ENCODE measurements at regions not wholly inside any gene's neighbourhood (a gene's known extent, or its start where the extent isn't known, plus 50 kb on each side); places are given as distances from the start of the nearest gene placed in this dataset.

DNA sequence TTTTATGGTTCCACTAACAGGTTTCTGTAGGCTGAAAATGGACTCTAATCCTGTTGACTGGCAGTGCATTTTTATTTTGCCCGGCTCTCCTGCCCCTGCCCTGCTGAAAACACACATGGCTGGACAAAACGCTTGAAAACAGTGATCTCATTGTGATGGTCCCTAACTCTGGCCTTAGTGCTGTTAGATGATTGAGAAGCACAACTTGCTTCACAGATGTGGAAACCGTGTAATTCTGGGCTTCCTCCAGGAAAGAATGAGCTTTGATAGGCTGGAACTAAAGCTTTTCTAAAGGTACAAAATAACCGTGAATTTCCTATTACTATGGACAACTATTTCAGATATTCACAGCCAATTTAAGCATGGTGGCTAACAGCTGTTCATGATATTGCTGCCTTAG is 121.4 kb downstream of the VGLL3 start:
- Histone ChIP-seq H3K4me3 (no peak overlapping the region), H3K36me3 (replicated peaks; ENCODE audit: insufficient read depth, low read depth) (no peaks in the 10 kb centered on the region), H3K79me2 (no peaks in the 10 kb centered on the region), H2AFZ (no peak overlapping the region), H3K4me1 (ENCODE audit: insufficient read depth) (no peaks in the 10 kb centered on the region), H3K9me2 (replicated peaks; ENCODE audit: insufficient read depth) (no peaks in the 10 kb centered on the region), H3K4me2 (no peak overlapping the region), H3K27ac (no peak overlapping the region), H3K9me3 (ENCODE audit: low read depth) (no peaks in the 10 kb centered on the region), H3K27me3 (no peaks in the 10 kb centered on the region), H4K20me1 (ENCODE audit: insufficient read depth, poor library complexity, severe bottlenecking) (no peaks in the 10 kb centered on the region)
- DNase-seq (ENCODE audit: low spot score), result no peak
- WGBS (ENCODE audit: low lambda C conversion rate, missing lambda C conversion rate), result 82% methylated on average over 4 of the region's 4 CpGs
- TF ChIP-seq EZH2 (IDR thresholded peaks at IDR 0.05; ENCODE audit: borderline replicate concordance) (no peak), EZH2phosphoT487 (IDR thresholded peaks at IDR 0.05; ENCODE audit: low read depth, severe bottlenecking, unreplicated experiment) (no peak)
- TF ChIP-seq, protein P1, sequence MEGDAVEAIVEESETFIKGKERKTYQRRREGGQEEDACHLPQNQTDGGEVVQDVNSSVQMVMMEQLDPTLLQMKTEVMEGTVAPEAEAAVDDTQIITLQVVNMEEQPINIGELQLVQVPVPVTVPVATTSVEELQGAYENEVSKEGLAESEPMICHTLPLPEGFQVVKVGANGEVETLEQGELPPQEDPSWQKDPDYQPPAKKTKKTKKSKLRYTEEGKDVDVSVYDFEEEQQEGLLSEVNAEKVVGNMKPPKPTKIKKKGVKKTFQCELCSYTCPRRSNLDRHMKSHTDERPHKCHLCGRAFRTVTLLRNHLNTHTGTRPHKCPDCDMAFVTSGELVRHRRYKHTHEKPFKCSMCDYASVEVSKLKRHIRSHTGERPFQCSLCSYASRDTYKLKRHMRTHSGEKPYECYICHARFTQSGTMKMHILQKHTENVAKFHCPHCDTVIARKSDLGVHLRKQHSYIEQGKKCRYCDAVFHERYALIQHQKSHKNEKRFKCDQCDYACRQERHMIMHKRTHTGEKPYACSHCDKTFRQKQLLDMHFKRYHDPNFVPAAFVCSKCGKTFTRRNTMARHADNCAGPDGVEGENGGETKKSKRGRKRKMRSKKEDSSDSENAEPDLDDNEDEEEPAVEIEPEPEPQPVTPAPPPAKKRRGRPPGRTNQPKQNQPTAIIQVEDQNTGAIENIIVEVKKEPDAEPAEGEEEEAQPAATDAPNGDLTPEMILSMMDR (IDR thresholded peaks at IDR 0.05; ENCODE audit: poor library complexity), result no peak

DNA sequence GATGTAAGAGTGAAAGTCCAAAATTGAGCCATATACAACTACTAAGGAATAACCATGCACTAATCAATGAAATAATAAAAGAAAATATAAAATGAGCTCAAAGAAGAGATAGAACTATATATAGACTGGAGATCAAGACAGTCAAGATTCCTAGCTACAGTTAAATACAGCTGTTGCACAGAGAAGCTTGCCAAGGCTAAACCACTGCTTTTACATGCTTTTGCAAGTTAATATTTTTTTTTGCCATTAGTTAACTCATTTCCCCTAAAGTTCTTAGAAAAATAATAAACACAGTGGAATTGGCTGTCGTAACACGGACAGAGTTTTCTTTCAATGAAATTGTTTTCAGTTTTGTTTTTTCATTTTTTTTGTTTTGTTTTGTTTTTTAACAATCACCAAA is 123.0 kb downstream of the VGLL3 start:
- H3K27me3 ChIP-seq, result no peaks in the 10 kb centered on the region
- no peak overlapping the region for H3K4me2 ChIP-seq
- WGBS (ENCODE audit: low lambda C conversion rate, missing lambda C conversion rate), result 93% methylated on average over 2 of the region's 2 CpGs
- no peak overlapping the region for H3K4me3 ChIP-seq
- H3K9me2 ChIP-seq (replicated peaks; ENCODE audit: insufficient read depth), result no peaks in the 10 kb centered on the region
- no peaks in the 10 kb centered on the region for H4K20me1 ChIP-seq (ENCODE audit: insufficient read depth, poor library complexity, severe bottlenecking)
- no peaks in the 10 kb centered on the region for H3K4me1 ChIP-seq (ENCODE audit: insufficient read depth)
- no peaks in the 10 kb centered on the region for H3K9me3 ChIP-seq (ENCODE audit: low read depth)
- no peak for DNase-seq (ENCODE audit: low spot score)
- TF ChIP-seq EZH2phosphoT487 (IDR thresholded peaks at IDR 0.05; ENCODE audit: low read depth, severe bottlenecking, unreplicated experiment) (no peak), EZH2 (IDR thresholded peaks at IDR 0.05; ENCODE audit: borderline replicate concordance) (no peak)
- TF ChIP-seq, protein P1 (IDR thresholded peaks at IDR 0.05; ENCODE audit: poor library complexity), result no peak
- H3K79me2 ChIP-seq, result no peaks in the 10 kb centered on the region
- H3K27ac ChIP-seq, result no peak overlapping the region
- no peak overlapping the region for H2AFZ ChIP-seq
- H3K36me3 ChIP-seq (replicated peaks; ENCODE audit: insufficient read depth, low read depth), result no peaks in the 10 kb centered on the region

DNA sequence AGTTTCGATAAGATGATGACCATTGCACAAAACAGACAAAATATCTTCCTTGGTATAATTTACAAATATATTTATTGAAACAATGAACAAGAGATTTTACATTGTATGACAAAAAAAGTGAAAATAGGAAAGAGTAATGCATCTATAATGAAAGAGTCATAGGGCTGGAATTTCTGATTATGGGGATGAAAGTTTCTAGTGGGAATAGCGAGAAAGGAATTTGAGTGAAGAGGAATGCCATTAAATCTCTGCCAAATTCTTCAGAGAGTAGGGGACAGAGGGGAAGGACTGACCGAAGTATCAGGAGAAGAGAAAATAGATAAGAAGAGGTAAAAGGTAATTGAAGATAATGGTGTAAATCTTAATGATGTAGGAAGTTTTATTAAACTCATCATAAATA is 125.4 kb downstream of the VGLL3 start:
- no peaks in the 10 kb centered on the region for H3K9me2 ChIP-seq (replicated peaks; ENCODE audit: insufficient read depth)
- WGBS (ENCODE audit: low lambda C conversion rate, missing lambda C conversion rate), result 82% methylated on average over 3 of the region's 3 CpGs
- H3K36me3 ChIP-seq (replicated peaks; ENCODE audit: insufficient read depth, low read depth), result no peaks in the 10 kb centered on the region
- H3K27ac ChIP-seq, result no peak overlapping the region
- no peaks in the 10 kb centered on the region for H3K4me1 ChIP-seq (ENCODE audit: insufficient read depth)
- H3K79me2 ChIP-seq, result no peaks in the 10 kb centered on the region
- no peaks in the 10 kb centered on the region for H4K20me1 ChIP-seq (ENCODE audit: insufficient read depth, poor library complexity, severe bottlenecking)
- no peak for DNase-seq (ENCODE audit: low spot score)
- no peak overlapping the region for H3K4me2 ChIP-seq
- no peak overlapping the region for H2AFZ ChIP-seq
- no peaks in the 10 kb centered on the region for H3K9me3 ChIP-seq (ENCODE audit: low read depth)
- no peaks in the 10 kb centered on the region for H3K27me3 ChIP-seq
- TF ChIP-seq EZH2phosphoT487 (IDR thresholded peaks at IDR 0.05; ENCODE audit: low read depth, severe bottlenecking, unreplicated experiment) (no peak), EZH2 (IDR thresholded peaks at IDR 0.05; ENCODE audit: borderline replicate concordance) (no peak)
- TF ChIP-seq, protein P1 (IDR thresholded peaks at IDR 0.05; ENCODE audit: poor library complexity), result no peak
- no peak overlapping the region for H3K4me3 ChIP-seq

DNA sequence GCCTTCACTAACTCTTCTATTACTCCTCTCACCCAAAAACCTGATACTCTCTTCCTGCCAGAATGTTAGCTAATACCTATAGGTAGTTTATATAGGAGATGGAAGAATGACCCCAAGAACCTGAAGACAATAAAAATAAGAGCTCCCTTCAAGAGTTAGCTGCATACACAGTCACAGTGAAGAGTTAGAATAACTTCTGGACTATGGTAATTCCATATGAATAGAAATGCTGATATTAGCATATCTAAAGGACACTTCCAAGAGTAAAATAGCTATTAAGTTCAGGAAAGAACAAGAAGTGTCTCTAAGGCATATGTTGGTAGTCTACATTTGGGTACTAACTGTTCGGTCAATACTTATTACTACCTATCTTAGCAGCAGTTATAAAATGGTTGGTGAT is 134.2 kb downstream of the VGLL3 start:
- H3K4me2 ChIP-seq, result no peak overlapping the region
- WGBS (ENCODE audit: low lambda C conversion rate, missing lambda C conversion rate), result 93% methylated on average over 1 of the region's 1 CpG
- H3K27ac ChIP-seq, result no peak overlapping the region
- no peaks in the 10 kb centered on the region for H3K27me3 ChIP-seq
- no peak overlapping the region for H3K4me3 ChIP-seq
- no peak for DNase-seq (ENCODE audit: low spot score)
- no peaks in the 10 kb centered on the region for H3K36me3 ChIP-seq (replicated peaks; ENCODE audit: insufficient read depth, low read depth)
- H2AFZ ChIP-seq, result no peak overlapping the region
- H3K79me2 ChIP-seq, result no peaks in the 10 kb centered on the region
- no peaks in the 10 kb centered on the region for H3K9me2 ChIP-seq (replicated peaks; ENCODE audit: insufficient read depth)
- TF ChIP-seq, protein P1 (IDR thresholded peaks at IDR 0.05; ENCODE audit: poor library complexity), result no peak
- TF ChIP-seq EZH2phosphoT487 (IDR thresholded peaks at IDR 0.05; ENCODE audit: low read depth, severe bottlenecking, unreplicated experiment) (no peak), EZH2 (IDR thresholded peaks at IDR 0.05; ENCODE audit: borderline replicate concordance) (no peak)
- no peaks in the 10 kb centered on the region for H3K4me1 ChIP-seq (ENCODE audit: insufficient read depth)
- H3K9me3 ChIP-seq (ENCODE audit: low read depth), result no peaks in the 10 kb centered on the region
- H4K20me1 ChIP-seq (ENCODE audit: insufficient read depth, poor library complexity, severe bottlenecking), result no peaks in the 10 kb centered on the region
